ENCODE measurements at regions not wholly inside any gene's neighbourhood (a gene's known extent, or its start where the extent isn't known, plus 50 kb on each side); places are given as distances from the start of the nearest gene placed in this dataset.
"Not testable (repeated sequence)": the region's sequence is repeated elsewhere in the genome, so short reads cannot be mapped to it uniquely, and the experiment has no call there.

DNA sequence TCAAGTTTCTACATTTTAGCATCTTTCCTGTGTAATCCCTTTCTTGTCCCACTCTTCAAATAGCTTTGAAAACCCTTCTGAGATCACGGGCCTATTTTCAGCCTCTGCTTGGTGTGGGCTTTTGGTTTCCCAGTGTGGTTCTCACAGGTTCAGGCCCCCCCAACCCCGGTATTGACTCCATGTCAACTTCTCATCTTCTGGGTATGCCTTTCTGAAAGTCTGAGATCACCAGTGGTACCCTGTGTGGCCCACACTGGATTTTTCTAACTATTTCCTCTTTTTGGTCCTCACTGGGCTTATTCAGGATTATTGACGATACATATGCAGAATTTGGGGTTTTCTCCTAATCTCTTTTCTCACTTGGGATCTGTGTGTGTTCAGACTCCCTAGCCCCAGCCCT, 146.9 kb upstream of the PLGLB2 start:
- not testable (repeated sequence) for H3K27me3 ChIP-seq (ENCODE audit: control insufficient read depth in 3 of 3, insufficient read depth in 3 of 3, low read length in 2 of 3); ATAC-seq (ENCODE audit: insufficient read depth, low FRiP score); H3K4me1 ChIP-seq (ENCODE audit: control insufficient read depth in 5 of 5, insufficient read depth in 5 of 5, low read length in 5 of 5); DNase-seq; H3K9me3 ChIP-seq (ENCODE audit: control insufficient read depth in 4 of 4, insufficient read depth in 3 of 4, low read length in 3 of 4); H3K9ac ChIP-seq (ENCODE audit: insufficient read depth in 1 of 2, low read length in 2 of 2); H3K36me3 ChIP-seq (ENCODE audit: control insufficient read depth in 4 of 4, insufficient read depth in 4 of 4, low read length in 4 of 4); H3K4me3 ChIP-seq; H3K27ac ChIP-seq (ENCODE audit: low read depth in 1 of 2, low read length in 1 of 2)
- 63 to 90% methylated on average over 1 to 2 of the region's 3 CpGs for WGBS, 2 donors

DNA sequence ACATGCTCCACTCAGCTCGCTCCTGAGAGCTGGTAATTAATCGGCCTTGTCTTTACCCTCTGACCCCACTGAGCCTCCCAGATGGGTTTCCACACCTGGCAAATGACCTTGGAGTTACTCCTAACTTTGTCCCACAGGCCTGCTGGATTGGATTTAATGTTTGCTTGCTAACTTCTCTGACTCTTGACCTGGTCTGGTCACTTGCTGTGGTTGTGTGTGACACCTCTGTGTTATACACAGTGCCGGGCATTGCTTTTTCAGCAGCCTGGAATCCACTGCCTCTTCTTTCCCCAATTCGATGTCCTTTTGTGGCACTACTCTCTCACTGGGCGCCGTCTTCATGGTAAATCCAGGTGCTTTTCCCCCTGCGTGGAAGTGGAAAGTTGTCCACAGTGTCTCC, 145.8 kb upstream of the PLGLB2 start:
- not testable (repeated sequence) for DNase-seq; H3K9me3 ChIP-seq (ENCODE audit: control insufficient read depth in 4 of 4, insufficient read depth in 3 of 4, low read length in 3 of 4); H3K9ac ChIP-seq (ENCODE audit: insufficient read depth in 1 of 2, low read length in 2 of 2); H3K27me3 ChIP-seq (ENCODE audit: control insufficient read depth in 3 of 3, insufficient read depth in 3 of 3, low read length in 2 of 3); H3K4me3 ChIP-seq; ATAC-seq (ENCODE audit: insufficient read depth, low FRiP score); H3K27ac ChIP-seq (ENCODE audit: low read depth in 1 of 2, low read length in 1 of 2); H3K36me3 ChIP-seq (ENCODE audit: control insufficient read depth in 4 of 4, insufficient read depth in 4 of 4, low read length in 4 of 4); H3K4me1 ChIP-seq (ENCODE audit: control insufficient read depth in 5 of 5, insufficient read depth in 5 of 5, low read length in 5 of 5)
- no CpG with 5 or more reads among the region's 7 CpGs for WGBS, 2 donors

DNA sequence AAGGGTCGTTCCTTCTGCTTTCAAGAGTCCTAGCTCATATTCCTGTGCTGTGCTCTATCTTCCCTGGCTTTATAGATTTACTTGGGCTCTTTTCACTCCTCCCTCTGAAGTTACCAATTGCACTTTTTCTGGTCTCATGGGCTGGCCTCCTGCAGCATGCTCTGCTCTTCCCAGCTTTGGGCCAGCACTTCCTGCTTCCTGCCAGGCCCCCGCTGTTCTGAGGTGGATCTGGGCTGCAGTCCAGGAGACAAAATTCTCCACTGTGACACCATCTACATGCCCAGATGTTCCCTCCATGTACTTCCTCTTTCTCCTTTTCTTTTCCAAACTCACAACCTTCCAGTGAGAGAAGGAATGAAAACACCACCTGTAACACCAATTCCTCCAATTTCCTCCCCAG, 145.2 kb upstream of the PLGLB2 start:
- H3K36me3 ChIP-seq (ENCODE audit: control insufficient read depth in 4 of 4, insufficient read depth in 4 of 4, low read length in 4 of 4); DNase-seq; H3K9me3 ChIP-seq (ENCODE audit: control insufficient read depth in 4 of 4, insufficient read depth in 3 of 4, low read length in 3 of 4); ATAC-seq (ENCODE audit: insufficient read depth, low FRiP score); H3K4me3 ChIP-seq; H3K27me3 ChIP-seq (ENCODE audit: control insufficient read depth in 3 of 3, insufficient read depth in 3 of 3, low read length in 2 of 3); H3K9ac ChIP-seq (ENCODE audit: insufficient read depth in 1 of 2, low read length in 2 of 2); H3K27ac ChIP-seq (ENCODE audit: low read depth in 1 of 2, low read length in 1 of 2); H3K4me1 ChIP-seq (ENCODE audit: control insufficient read depth in 5 of 5, insufficient read depth in 5 of 5, low read length in 5 of 5): not testable (repeated sequence)
- no CpG with 5 or more reads among the region's 2 CpGs for WGBS, 2 donors

DNA sequence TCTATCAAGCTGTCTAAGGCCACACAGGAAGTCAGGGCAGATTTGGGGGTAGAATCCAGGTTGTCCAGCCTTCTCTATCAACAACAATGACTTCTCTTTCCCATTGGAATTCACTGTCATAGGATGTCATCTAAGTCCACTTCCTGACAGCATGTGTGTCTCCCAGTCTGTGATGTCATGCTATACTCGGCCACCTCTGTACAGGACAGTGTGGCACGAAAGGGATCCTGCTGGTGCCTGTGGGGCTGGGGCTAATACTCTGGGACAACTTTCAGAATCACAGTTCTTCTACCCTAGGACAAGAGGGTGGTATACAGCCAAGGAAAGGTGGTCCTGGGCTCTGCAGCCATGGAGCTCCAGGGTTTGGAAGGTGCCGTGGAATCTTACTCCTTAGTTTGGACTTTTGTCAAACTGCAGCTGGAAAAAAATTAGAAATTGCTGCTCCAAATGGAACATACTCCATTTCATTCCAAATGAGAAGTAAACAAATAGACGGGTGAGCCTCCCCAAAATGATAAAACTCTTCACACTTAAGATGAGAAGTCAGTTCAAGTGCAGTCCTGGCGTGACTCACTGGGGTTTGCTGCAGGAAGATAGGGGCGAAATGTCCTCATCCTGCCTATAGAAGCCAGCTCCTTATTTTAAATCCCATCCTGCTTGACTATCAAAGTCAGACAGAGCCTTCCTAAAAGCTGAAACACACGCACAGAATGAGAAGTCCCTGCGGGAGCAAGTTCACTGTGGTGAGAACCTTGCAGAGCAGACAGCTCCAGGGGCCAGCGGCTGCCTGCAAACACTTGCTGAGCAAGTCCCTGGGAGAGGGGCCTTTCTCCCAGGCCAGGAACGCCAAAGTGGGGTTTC, 144.2 kb upstream of the PLGLB2 start:
- H3K9me3 ChIP-seq (ENCODE audit: control insufficient read depth in 4 of 4, insufficient read depth in 3 of 4, low read length in 3 of 4); ATAC-seq (ENCODE audit: insufficient read depth, low FRiP score); H3K27ac ChIP-seq (ENCODE audit: low read depth in 1 of 2, low read length in 1 of 2); H3K4me1 ChIP-seq (ENCODE audit: control insufficient read depth in 5 of 5, insufficient read depth in 5 of 5, low read length in 5 of 5); H3K36me3 ChIP-seq (ENCODE audit: control insufficient read depth in 4 of 4, insufficient read depth in 4 of 4, low read length in 4 of 4); H3K4me3 ChIP-seq; H3K9ac ChIP-seq (ENCODE audit: insufficient read depth in 1 of 2, low read length in 2 of 2); H3K27me3 ChIP-seq (ENCODE audit: control insufficient read depth in 3 of 3, insufficient read depth in 3 of 3, low read length in 2 of 3): not testable (repeated sequence)
- DNase-seq: peak; percentile 10 to 36 (median 33)
- 8 to 32% methylated on average over 2 to 5 of the region's 10 CpGs for WGBS, 2 donors

DNA sequence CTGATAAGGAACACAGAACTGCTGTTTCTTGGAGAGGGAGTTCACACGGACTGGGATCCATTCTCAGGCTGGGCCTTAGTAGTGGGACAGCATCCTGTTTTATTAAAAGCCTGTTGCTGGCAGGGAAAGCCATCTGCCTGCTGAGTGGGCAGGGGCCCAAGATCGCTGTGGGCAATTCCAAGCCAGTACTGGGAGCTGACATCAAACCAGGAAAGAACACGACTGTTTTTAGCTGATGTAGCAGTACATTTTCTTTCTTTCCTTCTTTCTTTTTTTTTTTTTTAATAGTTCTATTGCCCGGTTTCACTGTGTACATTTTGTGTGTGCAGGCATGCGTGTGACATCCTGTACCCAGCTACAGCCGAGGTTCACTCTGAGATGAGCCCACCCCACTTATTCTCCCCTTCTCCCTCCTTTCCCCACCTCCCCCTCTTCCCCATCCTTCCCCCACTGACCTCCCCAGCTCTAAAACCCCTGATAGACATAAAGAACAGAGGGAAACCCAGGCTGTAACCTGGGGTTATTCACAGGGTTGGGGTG, 143.5 kb upstream of the PLGLB2 start:
- ATAC-seq (ENCODE audit: insufficient read depth, low FRiP score); H3K27ac ChIP-seq (ENCODE audit: low read depth in 1 of 2, low read length in 1 of 2); H3K4me3 ChIP-seq; H3K9ac ChIP-seq (ENCODE audit: insufficient read depth in 1 of 2, low read length in 2 of 2); H3K4me1 ChIP-seq (ENCODE audit: control insufficient read depth in 5 of 5, insufficient read depth in 5 of 5, low read length in 5 of 5); H3K9me3 ChIP-seq (ENCODE audit: control insufficient read depth in 4 of 4, insufficient read depth in 3 of 4, low read length in 3 of 4); H3K36me3 ChIP-seq (ENCODE audit: control insufficient read depth in 4 of 4, insufficient read depth in 4 of 4, low read length in 4 of 4); H3K27me3 ChIP-seq (ENCODE audit: control insufficient read depth in 3 of 3, insufficient read depth in 3 of 3, low read length in 2 of 3): not testable (repeated sequence)
- 20 to 43% methylated on average over 1 to 5 of the region's 6 CpGs for WGBS, 2 donors
- peak; percentile 22 to 76 (median 57) for DNase-seq

DNA sequence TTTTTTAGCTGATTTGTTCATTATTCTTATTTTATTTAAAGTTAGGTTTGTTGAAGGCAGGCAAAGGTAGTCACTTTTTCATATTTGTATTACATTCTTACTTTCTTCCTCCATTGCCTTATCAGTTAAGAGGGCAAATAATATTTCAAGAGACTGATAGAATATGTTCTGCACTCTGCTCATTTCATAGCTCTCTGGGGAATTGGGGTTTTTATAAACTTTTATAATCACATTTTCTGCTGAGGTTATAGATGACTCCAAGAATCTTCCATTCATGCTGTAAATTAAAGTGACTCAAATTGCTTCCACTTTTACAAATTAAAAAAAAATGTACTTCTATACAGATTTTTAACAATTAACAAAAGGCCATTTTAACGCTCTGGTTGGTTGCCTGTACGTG, 142.9 kb upstream of the PLGLB2 start:
- H3K27me3 ChIP-seq (ENCODE audit: control insufficient read depth in 3 of 3, insufficient read depth in 3 of 3, low read length in 2 of 3); DNase-seq; H3K27ac ChIP-seq (ENCODE audit: low read depth in 1 of 2, low read length in 1 of 2); H3K9me3 ChIP-seq (ENCODE audit: control insufficient read depth in 4 of 4, insufficient read depth in 3 of 4, low read length in 3 of 4); H3K36me3 ChIP-seq (ENCODE audit: control insufficient read depth in 4 of 4, insufficient read depth in 4 of 4, low read length in 4 of 4); ATAC-seq (ENCODE audit: insufficient read depth, low FRiP score); H3K9ac ChIP-seq (ENCODE audit: insufficient read depth in 1 of 2, low read length in 2 of 2); H3K4me1 ChIP-seq (ENCODE audit: control insufficient read depth in 5 of 5, insufficient read depth in 5 of 5, low read length in 5 of 5); H3K4me3 ChIP-seq: not testable (repeated sequence)
- no CpG with 5 or more reads among the region's 2 CpGs for WGBS, 2 donors

DNA sequence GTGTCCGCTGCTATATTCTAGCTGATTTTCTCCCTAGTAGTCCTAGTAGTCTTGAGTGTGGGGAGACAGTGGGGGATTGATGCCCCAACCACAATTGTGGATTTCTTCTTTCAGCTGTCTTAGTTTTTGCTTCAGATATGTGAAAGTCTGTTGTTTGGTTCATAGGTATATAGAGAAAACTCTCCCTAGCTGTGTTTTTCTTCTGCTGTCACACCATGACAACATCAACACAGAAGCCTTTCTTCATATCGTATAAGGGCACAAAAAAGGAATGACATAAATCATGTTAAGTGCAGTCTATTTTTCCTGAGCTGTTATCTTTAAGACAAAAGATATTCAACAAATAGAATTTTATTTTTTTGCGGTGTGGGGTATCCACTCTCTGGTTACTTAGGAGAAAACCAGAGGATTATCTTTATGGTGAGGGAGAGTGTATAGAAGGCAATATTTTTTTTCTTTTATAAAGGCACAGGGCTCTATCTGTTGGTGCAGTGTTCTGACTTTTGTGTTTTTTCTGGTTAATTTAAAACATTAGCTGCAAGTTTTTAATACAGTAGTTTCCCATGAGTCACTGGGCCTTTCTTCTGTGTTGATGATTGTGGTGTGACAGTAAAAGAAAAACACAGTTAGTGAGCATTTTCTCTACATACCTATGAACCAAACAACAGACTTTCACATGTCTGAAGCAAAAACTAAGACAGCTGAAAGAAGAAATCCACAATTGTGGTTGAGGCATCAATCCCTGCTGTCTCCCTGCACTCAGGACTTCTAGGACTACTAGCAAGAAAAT, 139.3 kb upstream of the PLGLB2 start:
- not testable (repeated sequence) for H3K27me3 ChIP-seq (ENCODE audit: control insufficient read depth in 3 of 3, insufficient read depth in 3 of 3, low read length in 2 of 3); H3K9ac ChIP-seq (ENCODE audit: insufficient read depth in 1 of 2, low read length in 2 of 2); H3K4me3 ChIP-seq; DNase-seq; H3K9me3 ChIP-seq (ENCODE audit: control insufficient read depth in 4 of 4, insufficient read depth in 3 of 4, low read length in 3 of 4); H3K27ac ChIP-seq (ENCODE audit: low read depth in 1 of 2, low read length in 1 of 2); H3K36me3 ChIP-seq (ENCODE audit: control insufficient read depth in 4 of 4, insufficient read depth in 4 of 4, low read length in 4 of 4); H3K4me1 ChIP-seq (ENCODE audit: control insufficient read depth in 5 of 5, insufficient read depth in 5 of 5, low read length in 5 of 5); ATAC-seq (ENCODE audit: insufficient read depth, low FRiP score)
- WGBS, 2 donors: 0% methylated on average over 1 of the region's 3 CpGs; no CpG with 5 or more reads in 1 of the 2 donors

DNA sequence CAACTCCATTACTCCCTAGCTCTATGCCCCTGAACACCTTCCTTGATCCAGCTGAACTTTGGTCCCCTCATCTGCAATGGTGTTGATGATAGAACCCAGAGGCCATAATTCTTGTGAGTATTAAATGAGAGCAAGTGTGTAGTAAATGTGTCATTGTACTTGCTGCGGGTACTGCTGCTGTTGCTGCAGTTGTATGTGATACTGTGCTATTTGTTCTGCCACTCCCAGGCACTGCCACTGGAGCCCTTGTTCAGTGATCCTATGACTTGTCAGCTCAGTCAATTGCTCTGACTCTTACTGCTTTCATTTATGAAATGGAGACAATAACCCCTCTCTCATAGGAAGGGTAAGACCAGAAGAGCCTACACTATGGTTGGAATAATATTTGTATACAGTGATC, 136.9 kb upstream of the PLGLB2 start:
- not testable (repeated sequence) for H3K9ac ChIP-seq (ENCODE audit: insufficient read depth in 1 of 2, low read length in 2 of 2); ATAC-seq (ENCODE audit: insufficient read depth, low FRiP score); H3K36me3 ChIP-seq (ENCODE audit: control insufficient read depth in 4 of 4, insufficient read depth in 4 of 4, low read length in 4 of 4); H3K4me3 ChIP-seq; H3K9me3 ChIP-seq (ENCODE audit: control insufficient read depth in 4 of 4, insufficient read depth in 3 of 4, low read length in 3 of 4); DNase-seq; H3K4me1 ChIP-seq (ENCODE audit: control insufficient read depth in 5 of 5, insufficient read depth in 5 of 5, low read length in 5 of 5); H3K27ac ChIP-seq (ENCODE audit: low read depth in 1 of 2, low read length in 1 of 2); H3K27me3 ChIP-seq (ENCODE audit: control insufficient read depth in 3 of 3, insufficient read depth in 3 of 3, low read length in 2 of 3)
- no CpG with 5 or more reads among the region's 1 CpG for whole genome bisulfite sequencing, 2 donors

Data from lung (tissue), 9 donors.